Activated CD8-positive, alpha-beta T cell treated with anti-CD3 and anti-CD28 coated beads for 36 hours (primary cell): ENCODE measurements at regions not wholly inside any gene's neighbourhood (a gene's known extent, or its start where the extent isn't known, plus 50 kb on each side); places are given as distances from the start of the nearest gene placed in this dataset.

ENCODE experiments used
- ATAC-seq: fragments of 200-7000 bp; cut with Tn5 transposase; one replicate; pipeline ENCODE4 v1.10.0; 2021; ENCODE audit warnings: mild to moderate bottlenecking, moderate library complexity
- CTCF ChIA-PET: fragments of 350-600 bp; sonication (Branson Sonifier 250); formaldehyde crosslinking; loops from one replicate; lab custom pipeline; 2021; ENCODE audit warnings: antibody characterized with exemption; lab: Charles Lee
- POLR2A ChIA-PET: fragments of 350-600 bp; sonication (Branson Sonifier 250); formaldehyde crosslinking; loops from one replicate; lab custom pipeline; 2021; ENCODE audit warnings: antibody characterized with exemption; lab: Charles Lee
- DNase-seq: peaks from one replicate; pipeline ENCODE4 v3.0.0-alpha.2; 2020
- H3K27ac Mint-ChIP-seq: one replicate; pipeline ENCODE4 v1.8.0; 2021; ENCODE audit warnings: mild to moderate bottlenecking, mixed read lengths
- H3K27me3 Mint-ChIP-seq: one replicate; pipeline ENCODE4 v1.8.0; 2021; ENCODE audit warnings: mixed read lengths
- H3K36me3 Mint-ChIP-seq: one replicate; pipeline ENCODE4 v1.8.0; 2021; ENCODE audit warnings: low read depth, mixed read lengths
- H3K4me1 Mint-ChIP-seq: one replicate; pipeline ENCODE4 v1.8.0; 2021; ENCODE audit warnings: low read depth, mixed read lengths
- H3K4me3 Mint-ChIP-seq: one replicate; pipeline ENCODE4 v1.8.0; 2021; ENCODE audit warnings: mild to moderate bottlenecking, moderate library complexity, mixed read lengths
- H3K9me3 Mint-ChIP-seq: one replicate; pipeline ENCODE4 v1.8.0; 2021; ENCODE audit warnings: mixed read lengths
- intact Hi-C: fragments of 100-400 bp; cut with micrococcal nuclease; formaldehyde crosslinking; loops from one replicate; pipeline ENCODE4 v1.10.0; 2022
- TF ChIP-seq, protein P1 (sequence below): fragments of 200-600 bp; IDR thresholded peaks from one replicate; pipeline ENCODE4 v1.8.0; 2022; ENCODE audit warnings: antibody characterized with exemption, mild to moderate bottlenecking

DNA sequence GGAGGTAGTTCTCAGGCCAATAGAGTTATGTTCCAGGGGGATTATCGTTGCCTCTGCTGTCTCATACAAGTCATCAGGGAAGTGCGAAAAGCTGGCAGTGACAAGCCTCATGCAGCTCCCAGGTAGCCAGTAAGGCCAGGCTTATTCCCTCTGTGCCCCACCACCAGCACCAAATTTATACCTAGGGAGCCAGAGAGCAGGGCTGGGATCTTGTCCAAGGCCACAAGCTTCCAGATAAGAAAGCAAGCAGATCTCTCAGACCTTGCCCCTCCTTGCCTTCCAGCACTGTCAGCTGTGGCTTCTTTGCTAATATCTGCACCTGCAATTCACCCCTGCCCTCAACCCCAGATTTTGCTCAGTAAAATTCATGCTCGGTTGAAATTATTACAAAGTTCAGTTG lies 206.3 kb upstream of the FAT3 start:
- no peak overlapping the region for H3K4me3 Mint-ChIP-seq
- no peak overlapping the region for H3K27ac Mint-ChIP-seq
- peaks cover 16% of the 10 kb centered on the region for H3K9me3 Mint-ChIP-seq
- H3K27me3 Mint-ChIP-seq, result no peaks in the 10 kb centered on the region
- no peaks in the 10 kb centered on the region for H3K4me1 Mint-ChIP-seq
- intact Hi-C loops, result no loop called here
- TF ChIP-seq, protein P1, sequence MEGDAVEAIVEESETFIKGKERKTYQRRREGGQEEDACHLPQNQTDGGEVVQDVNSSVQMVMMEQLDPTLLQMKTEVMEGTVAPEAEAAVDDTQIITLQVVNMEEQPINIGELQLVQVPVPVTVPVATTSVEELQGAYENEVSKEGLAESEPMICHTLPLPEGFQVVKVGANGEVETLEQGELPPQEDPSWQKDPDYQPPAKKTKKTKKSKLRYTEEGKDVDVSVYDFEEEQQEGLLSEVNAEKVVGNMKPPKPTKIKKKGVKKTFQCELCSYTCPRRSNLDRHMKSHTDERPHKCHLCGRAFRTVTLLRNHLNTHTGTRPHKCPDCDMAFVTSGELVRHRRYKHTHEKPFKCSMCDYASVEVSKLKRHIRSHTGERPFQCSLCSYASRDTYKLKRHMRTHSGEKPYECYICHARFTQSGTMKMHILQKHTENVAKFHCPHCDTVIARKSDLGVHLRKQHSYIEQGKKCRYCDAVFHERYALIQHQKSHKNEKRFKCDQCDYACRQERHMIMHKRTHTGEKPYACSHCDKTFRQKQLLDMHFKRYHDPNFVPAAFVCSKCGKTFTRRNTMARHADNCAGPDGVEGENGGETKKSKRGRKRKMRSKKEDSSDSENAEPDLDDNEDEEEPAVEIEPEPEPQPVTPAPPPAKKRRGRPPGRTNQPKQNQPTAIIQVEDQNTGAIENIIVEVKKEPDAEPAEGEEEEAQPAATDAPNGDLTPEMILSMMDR, result no peak
- POLR2A ChIA-PET, result interaction anchor here (0.5 kb wide), 1 partner anchor 233 kb away, joined by 3 read pairs; no protein-coding TSS in a partner anchor
- DNase-seq (no peak), ATAC-seq (no peak)
- CTCF ChIA-PET, result no interaction called here
- H3K36me3 Mint-ChIP-seq, result no peaks in the 10 kb centered on the region

DNA sequence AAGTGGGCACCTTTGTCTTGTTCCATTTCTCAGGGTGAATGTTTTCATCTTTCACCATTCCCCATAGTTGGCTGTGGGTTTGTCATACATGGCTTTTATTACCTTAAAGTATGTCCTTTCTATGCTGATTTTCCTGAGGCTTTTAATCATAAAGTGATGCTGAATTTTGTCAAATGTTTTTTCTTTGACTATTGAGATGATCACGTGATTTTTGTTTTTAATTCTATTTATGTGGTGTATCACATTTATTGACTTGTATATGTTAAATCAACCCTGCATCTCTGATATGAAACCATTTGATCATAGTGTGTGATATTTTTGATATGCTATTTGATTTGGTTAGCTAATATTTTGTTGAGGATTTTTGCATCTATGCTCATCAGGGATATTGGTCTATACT lies 216.4 kb upstream of the FAT3 start:
- POLR2A ChIA-PET, result no interaction called here
- Mint-ChIP-seq H3K4me3 (no peak overlapping the region), H3K9me3 (peaks cover 12% of the 10 kb centered on the region), H3K27me3 (no peaks in the 10 kb centered on the region), H3K4me1 (no peaks in the 10 kb centered on the region), H3K36me3 (no peaks in the 10 kb centered on the region), H3K27ac (no peak overlapping the region)
- no peak for ATAC-seq
- intact Hi-C loops, result no loop called here
- DNase-seq, result no peak
- TF ChIP-seq, protein P1, result no peak
- CTCF ChIA-PET, result no interaction called here

DNA sequence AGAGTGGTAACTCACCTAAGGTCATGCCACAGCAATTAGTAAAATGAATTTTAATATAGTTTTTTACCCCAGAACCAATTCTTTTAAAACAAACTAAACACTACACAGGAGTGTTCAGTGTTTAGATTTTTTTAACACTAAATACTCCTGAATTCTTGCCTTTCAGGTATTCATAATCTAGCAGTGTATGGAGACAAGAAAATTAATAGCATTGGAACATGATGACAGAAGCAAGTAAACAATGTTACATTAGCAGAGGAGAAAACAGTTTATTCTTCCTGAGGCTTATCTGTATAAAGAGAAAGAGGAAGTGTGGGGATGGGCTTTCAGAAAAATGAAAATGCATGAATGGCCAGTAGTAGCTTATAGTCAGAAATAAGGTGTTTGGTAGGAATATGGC lies 222.1 kb upstream of the FAT3 start:
- DNase-seq (no peak), ATAC-seq (no peak)
- Mint-ChIP-seq H3K36me3 (no peaks in the 10 kb centered on the region), H3K27me3 (no peaks in the 10 kb centered on the region), H3K4me1 (no peaks in the 10 kb centered on the region), H3K9me3 (peaks cover 3% of the 10 kb centered on the region), H3K4me3 (no peak overlapping the region), H3K27ac (no peak overlapping the region)
- intact Hi-C loops, result no loop called here
- CTCF ChIA-PET, result no interaction called here
- TF ChIP-seq, protein P1, result no peak
- POLR2A ChIA-PET, result no interaction called here

DNA sequence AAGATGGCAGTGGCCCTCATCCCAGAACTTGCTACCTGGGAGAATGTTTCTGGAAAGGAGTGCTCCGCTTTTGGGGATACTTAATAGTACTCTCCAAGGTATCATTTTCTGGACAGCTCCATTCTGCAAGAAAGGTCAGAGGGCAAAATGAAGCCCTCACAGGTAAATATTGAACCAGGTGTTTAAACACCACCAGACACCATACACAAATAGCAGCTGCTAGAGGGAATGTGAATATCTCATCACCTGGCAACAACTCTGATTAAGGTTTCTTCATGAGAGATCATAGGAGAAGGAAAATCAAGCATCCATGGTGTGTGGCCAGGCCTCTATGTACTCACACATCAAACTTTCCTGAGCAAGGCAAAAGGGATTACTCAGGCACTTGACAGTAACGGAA lies 226.1 kb upstream of the FAT3 start:
- H3K4me3 Mint-ChIP-seq, result no peak overlapping the region
- peaks cover 3% of the 10 kb centered on the region for H3K9me3 Mint-ChIP-seq
- TF ChIP-seq, protein P1, result no peak
- H3K27ac Mint-ChIP-seq, result no peak overlapping the region
- no peaks in the 10 kb centered on the region for H3K4me1 Mint-ChIP-seq
- DNase-seq (no peak), ATAC-seq (no peak)
- intact Hi-C loops, result no loop called here
- no peaks in the 10 kb centered on the region for H3K27me3 Mint-ChIP-seq
- CTCF ChIA-PET, result no interaction called here
- POLR2A ChIA-PET, result no interaction called here
- H3K36me3 Mint-ChIP-seq, result no peaks in the 10 kb centered on the region

DNA sequence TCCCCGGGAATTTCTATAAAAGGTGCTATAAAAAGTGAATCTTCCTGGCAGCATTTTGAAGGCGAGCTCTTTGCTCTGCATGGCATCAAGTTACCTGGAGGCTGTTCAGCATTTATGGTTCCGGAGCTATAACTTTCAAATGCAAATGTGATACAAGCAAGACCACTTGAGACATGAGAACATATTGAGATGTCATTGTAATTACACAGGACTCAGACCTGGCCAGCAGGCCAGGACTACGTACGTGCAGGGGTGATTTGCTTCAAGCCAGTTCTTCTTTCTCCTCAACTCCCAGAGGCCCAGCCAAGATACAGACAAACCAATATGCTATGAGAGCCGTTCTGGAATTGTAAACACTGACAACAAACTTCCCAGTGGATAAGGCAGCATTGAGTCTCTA lies 227.4 kb upstream of the FAT3 start:
- ChIA-PET POLR2A (no interaction called here), CTCF (no interaction called here)
- Mint-ChIP-seq H3K9me3 (peaks cover 3% of the 10 kb centered on the region), H3K27me3 (no peaks in the 10 kb centered on the region), H3K4me1 (no peaks in the 10 kb centered on the region), H3K4me3 (no peak overlapping the region), H3K27ac (no peak overlapping the region), H3K36me3 (no peaks in the 10 kb centered on the region)
- no peak for DNase-seq
- no peak for ATAC-seq
- TF ChIP-seq, protein P1, result no peak
- intact Hi-C loops, result no loop called here
